ENCODE measurements at regions not wholly inside any gene's neighbourhood (a gene's known extent, or its start where the extent isn't known, plus 50 kb on each side); places are given as distances from the start of the nearest gene placed in this dataset.

GRCh38 chr1:34602907-34603306, 151.9 kb upstream of the GJB5 start:
- no peaks in the 10 kb centered on the region for H3K36me3 Mint-ChIP-seq
- no peaks in the 10 kb centered on the region for H3K4me1 Mint-ChIP-seq
- H3K27ac Mint-ChIP-seq, result no peak overlapping the region
- no peak overlapping the region for H3K4me3 Mint-ChIP-seq
- no peak for DNase-seq
- no peaks in the 10 kb centered on the region for H3K9me3 Mint-ChIP-seq
- peaks cover 17% of the 10 kb centered on the region for H3K27me3 Mint-ChIP-seq

GRCh38 chr1:34603594-34603993, 151.3 kb upstream of the GJB5 start:
- peaks cover 22% of the 10 kb centered on the region for H3K27me3 Mint-ChIP-seq
- no peak for DNase-seq
- no peak overlapping the region for H3K4me3 Mint-ChIP-seq
- H3K36me3 Mint-ChIP-seq, result no peaks in the 10 kb centered on the region
- H3K4me1 Mint-ChIP-seq, result no peaks in the 10 kb centered on the region
- no peak overlapping the region for H3K27ac Mint-ChIP-seq
- no peaks in the 10 kb centered on the region for H3K9me3 Mint-ChIP-seq

DNA sequence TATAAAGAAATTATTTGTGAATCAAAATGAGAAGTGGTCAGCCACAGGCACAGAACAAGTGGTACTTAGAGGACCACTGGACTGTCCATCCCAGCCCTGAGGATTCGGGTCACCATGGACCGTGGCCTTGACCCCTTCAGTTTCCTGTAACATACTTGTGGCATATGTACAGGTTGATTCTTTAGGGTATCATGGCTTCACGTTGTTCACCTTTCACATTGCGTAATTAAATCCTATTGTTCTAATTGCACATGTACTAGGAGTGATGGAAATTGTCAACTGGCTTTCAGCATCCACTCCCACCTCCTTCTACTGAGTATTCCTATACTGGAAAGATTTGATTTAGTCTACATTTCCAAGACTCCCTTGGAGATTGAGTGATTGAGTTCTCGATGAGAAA, 148.3 kb upstream of the GJB5 start:
- Mint-ChIP-seq H3K27me3 (peaks cover 24% of the 10 kb centered on the region), H3K4me3 (no peak overlapping the region), H3K9me3 (no peaks in the 10 kb centered on the region), H3K4me1 (no peaks in the 10 kb centered on the region), H3K36me3 (no peaks in the 10 kb centered on the region), H3K27ac (no peak overlapping the region)
- no peak for DNase-seq

GRCh38 chr1:34610063-34610462, 144.8 kb upstream of the GJB5 start:
- no peak for DNase-seq
- Mint-ChIP-seq H3K4me3 (no peak overlapping the region), H3K4me1 (no peaks in the 10 kb centered on the region), H3K36me3 (no peaks in the 10 kb centered on the region), H3K27ac (no peak overlapping the region), H3K9me3 (no peaks in the 10 kb centered on the region), H3K27me3 (peaks cover 25% of the 10 kb centered on the region)

DNA sequence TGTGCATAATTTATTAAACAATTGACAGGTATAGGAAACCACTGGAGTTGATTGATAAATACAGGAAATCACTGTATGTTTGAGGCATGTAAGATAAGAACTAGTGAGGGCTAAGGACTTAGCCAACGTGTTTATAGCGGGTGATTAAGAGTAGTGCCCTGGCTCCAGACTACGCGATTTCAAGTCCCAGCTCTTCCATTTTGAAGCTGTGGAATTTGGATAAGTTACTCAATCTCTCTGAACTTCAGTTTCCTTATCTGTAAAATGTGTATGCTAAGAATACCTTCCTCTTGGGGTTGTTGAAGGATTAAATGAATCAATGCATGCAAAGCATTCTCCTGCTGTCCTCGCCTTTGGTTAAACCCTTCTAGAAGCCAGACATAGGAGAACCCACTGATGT, 143.3 kb upstream of the GJB5 start:
- no peak for DNase-seq
- Mint-ChIP-seq H3K4me3 (no peak overlapping the region), H3K9me3 (no peaks in the 10 kb centered on the region), H3K27me3 (peaks cover 21% of the 10 kb centered on the region), H3K4me1 (no peaks in the 10 kb centered on the region), H3K27ac (no peak overlapping the region), H3K36me3 (no peaks in the 10 kb centered on the region)

DNA sequence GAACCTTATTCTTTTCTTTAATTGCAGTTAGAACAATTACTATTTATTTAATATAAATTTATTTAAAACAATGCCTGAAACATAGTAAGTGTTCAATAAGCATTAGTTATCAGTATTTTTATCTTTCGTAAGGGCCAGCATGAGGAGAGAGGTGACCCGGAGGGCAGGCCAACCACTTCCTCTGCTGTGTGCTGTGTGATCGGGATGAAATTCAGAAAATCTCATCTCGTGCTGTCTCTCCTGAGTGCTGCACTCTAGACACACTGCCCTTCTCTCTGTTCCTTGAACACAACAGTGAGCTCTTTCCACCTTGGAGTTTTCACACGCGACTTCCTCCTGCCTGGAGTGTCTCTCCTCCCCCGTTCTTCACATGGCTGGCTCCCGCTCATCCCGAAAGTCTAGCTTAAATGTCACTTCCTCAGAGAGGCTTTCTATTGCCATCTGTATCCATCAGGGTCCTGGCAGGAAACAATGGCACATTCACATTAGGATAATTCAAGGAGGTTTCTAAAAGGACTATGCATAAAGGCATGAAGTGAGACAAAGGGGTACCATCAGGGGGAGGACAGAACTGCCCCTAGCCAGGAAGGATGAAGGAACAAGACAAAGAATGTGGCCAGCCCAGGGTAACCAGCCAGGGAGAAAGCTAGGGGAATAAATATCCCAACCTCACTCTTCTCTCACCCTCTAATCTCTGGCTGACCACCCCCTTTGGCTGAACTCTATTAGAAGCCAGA, 142.6 kb upstream of the GJB5 start:
- peaks cover 21% of the 10 kb centered on the region for H3K27me3 Mint-ChIP-seq

GRCh38 chr1:34617321-34618118, 137.3 kb upstream of the GJB5 start:
- Mint-ChIP-seq H3K9me3 (no peaks in the 10 kb centered on the region), H3K4me1 (no peaks in the 10 kb centered on the region), H3K4me3 (no peak overlapping the region), H3K27ac (no peak overlapping the region), H3K36me3 (no peaks in the 10 kb centered on the region), H3K27me3 (peaks cover 7% of the 10 kb centered on the region)
- DNase-seq, result no peak

More for the DNA sequence above, 142.6 kb upstream of the GJB5 start:
- H3K4me1 Mint-ChIP-seq, result no peaks in the 10 kb centered on the region
- no peak for DNase-seq
- no peaks in the 10 kb centered on the region for H3K36me3 Mint-ChIP-seq
- H3K4me3 Mint-ChIP-seq, result no peak overlapping the region
- H3K27ac Mint-ChIP-seq, result no peak overlapping the region
- H3K9me3 Mint-ChIP-seq, result no peaks in the 10 kb centered on the region

DNA sequence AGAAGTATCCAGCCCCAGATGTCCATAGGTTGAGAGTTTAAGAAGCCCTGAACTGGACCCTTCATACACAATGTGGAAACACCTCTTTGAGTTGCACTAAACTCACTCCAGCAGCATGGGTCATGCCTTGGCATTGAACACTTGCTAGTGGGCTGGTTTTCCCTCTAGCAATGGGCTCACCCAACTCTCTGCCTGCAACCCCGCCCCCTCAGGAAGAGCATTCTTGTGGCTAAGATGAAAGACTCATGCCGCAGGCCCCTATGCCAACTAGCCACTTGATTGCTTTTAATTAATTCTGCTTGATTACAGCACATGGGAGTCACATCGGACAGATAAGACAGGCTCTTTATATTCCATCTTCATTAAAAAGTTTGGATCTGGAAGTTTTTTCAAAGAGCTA, 136.5 kb upstream of the GJB5 start:
- Mint-ChIP-seq H3K27me3 (peaks cover 5% of the 10 kb centered on the region), H3K9me3 (no peaks in the 10 kb centered on the region), H3K27ac (no peak overlapping the region), H3K36me3 (no peaks in the 10 kb centered on the region), H3K4me3 (no peak overlapping the region), H3K4me1 (no peaks in the 10 kb centered on the region)
- DNase-seq, result no peak

DNA sequence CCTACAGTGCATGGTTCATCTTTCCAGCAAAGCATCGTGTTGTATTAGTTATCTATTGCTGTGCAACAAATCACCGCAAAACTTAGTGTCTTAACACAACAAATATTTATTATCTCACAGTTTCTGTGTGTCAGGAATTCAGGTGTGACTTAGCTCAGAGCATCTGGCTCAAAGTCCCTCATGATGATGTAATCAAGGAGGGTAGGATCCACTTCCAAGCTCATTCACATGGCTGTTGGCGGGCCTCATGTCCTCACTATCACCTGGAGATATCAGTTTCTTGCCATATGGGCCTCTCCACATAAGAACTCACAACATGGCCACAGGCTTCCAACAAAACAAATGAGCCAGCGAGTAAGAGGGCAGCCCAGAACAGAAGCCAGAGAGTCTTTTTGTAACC, 135.6 kb upstream of the GJB5 start:
- no peak for DNase-seq
- H3K9me3 Mint-ChIP-seq, result no peaks in the 10 kb centered on the region
- H3K27me3 Mint-ChIP-seq, result peaks cover 8% of the 10 kb centered on the region
- H3K36me3 Mint-ChIP-seq, result no peaks in the 10 kb centered on the region
- no peak overlapping the region for H3K4me3 Mint-ChIP-seq
- H3K4me1 Mint-ChIP-seq, result no peaks in the 10 kb centered on the region
- H3K27ac Mint-ChIP-seq, result no peak overlapping the region

- H3K4me3 Mint-ChIP-seq, result no peak overlapping the region
- no peak for DNase-seq
- no peaks in the 10 kb centered on the region for H3K36me3 Mint-ChIP-seq
- no peaks in the 10 kb centered on the region for H3K4me1 Mint-ChIP-seq
- H3K27ac Mint-ChIP-seq, result no peak overlapping the region
- H3K27me3 Mint-ChIP-seq, result peaks cover 12% of the 10 kb centered on the region
- no peaks in the 10 kb centered on the region for H3K9me3 Mint-ChIP-seq
These were observed 132.9 kb upstream of the GJB5 start for GRCh38 chr1:34621916-34622315.

- Mint-ChIP-seq H3K36me3 (no peaks in the 10 kb centered on the region), H3K4me3 (no peak overlapping the region), H3K9me3 (no peaks in the 10 kb centered on the region), H3K27ac (no peak overlapping the region), H3K27me3 (peaks cover 8% of the 10 kb centered on the region), H3K4me1 (no peaks in the 10 kb centered on the region)
- DNase-seq, result no peak
These were observed 129.3 kb upstream of the GJB5 start for GRCh38 chr1:34625521-34626015.

DNA sequence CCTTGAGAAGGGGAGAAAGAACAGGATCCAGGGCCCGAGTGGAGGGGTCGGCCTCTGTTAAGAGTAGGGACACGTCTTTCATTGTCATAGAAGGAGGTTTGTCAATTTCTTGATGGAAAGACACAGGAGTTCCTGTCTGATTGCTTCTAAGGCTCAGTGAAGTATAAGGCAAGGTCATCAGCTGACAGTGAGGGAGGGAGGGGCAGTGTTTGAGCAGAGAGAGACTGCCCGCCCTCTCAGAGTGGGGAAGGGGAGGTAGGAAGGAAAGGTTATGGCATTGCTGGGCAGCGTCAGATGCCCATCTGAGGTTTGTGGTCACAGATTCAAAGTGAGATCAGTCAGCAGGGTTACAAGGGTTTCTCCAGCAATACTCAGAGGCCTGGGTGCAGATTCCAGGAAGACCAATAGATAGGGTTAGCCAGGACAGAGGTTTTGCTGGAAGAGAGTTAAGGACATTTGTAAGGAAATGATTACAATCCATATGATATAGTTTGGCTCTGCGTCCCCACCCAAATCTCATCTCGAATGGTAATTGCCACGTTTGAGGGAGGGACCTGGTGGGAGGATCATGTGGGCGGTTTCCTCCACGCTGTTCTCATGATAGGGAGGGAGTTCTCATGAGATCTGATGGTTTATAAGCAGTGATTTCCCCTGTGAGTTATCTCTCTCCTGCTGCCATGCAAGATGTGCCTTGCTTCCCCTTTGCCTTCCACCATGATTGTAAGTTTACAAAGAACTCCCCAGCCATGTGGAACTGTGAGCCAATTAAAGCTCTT, 127.2 kb upstream of the GJB5 start:
- H3K4me1 Mint-ChIP-seq, result no peaks in the 10 kb centered on the region
- no peaks in the 10 kb centered on the region for H3K36me3 Mint-ChIP-seq
- H3K27ac Mint-ChIP-seq, result no peak overlapping the region
- H3K27me3 Mint-ChIP-seq, result peaks cover 7% of the 10 kb centered on the region
- H3K4me3 Mint-ChIP-seq, result no peak overlapping the region
- no peak for DNase-seq
- no peaks in the 10 kb centered on the region for H3K9me3 Mint-ChIP-seq

GRCh38 chr1:34631126-34631525, 123.7 kb upstream of the GJB5 start:
- no peak overlapping the region for H3K27ac Mint-ChIP-seq
- DNase-seq, result no peak
- H3K27me3 Mint-ChIP-seq, result peaks cover 5% of the 10 kb centered on the region
- H3K9me3 Mint-ChIP-seq, result no peaks in the 10 kb centered on the region
- no peaks in the 10 kb centered on the region for H3K36me3 Mint-ChIP-seq
- no peak overlapping the region for H3K4me3 Mint-ChIP-seq
- no peaks in the 10 kb centered on the region for H3K4me1 Mint-ChIP-seq

DNA sequence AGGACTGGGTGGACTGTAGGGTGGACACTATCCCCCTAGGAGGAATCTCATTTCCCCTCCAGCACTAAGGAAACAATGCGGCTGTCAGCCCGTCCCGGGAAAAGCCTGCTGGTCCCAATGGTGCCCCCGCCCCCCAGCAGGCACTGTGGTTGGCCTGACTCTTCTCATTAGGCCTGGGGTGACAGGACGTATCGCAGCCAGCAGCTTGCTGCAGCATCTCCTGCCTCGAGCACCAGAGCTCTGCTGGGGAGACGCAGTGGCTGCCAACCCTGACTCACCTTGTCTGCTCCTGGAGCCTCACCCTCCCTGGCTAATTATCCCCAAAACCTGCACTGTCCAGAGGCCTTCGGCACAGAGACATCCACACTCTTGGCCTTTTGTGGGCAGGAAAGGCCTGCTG, 115.1 kb upstream of the GJB5 start:
- H3K9me3 Mint-ChIP-seq, result no peaks in the 10 kb centered on the region
- no peaks in the 10 kb centered on the region for H3K36me3 Mint-ChIP-seq
- H3K4me3 Mint-ChIP-seq, result no peak overlapping the region
- no peaks in the 10 kb centered on the region for H3K4me1 Mint-ChIP-seq
- no peak overlapping the region for H3K27ac Mint-ChIP-seq
- DNase-seq, result no peak
- H3K27me3 Mint-ChIP-seq, result peaks cover 19% of the 10 kb centered on the region

GRCh38 chr1:34640654-34641401, 114.0 kb upstream of the GJB5 start:
- no peak overlapping the region for H3K4me3 Mint-ChIP-seq

More at GRCh38 chr1:34640654-34641401, 114.0 kb upstream of the GJB5 start:
- Mint-ChIP-seq H3K36me3 (no peaks in the 10 kb centered on the region), H3K9me3 (no peaks in the 10 kb centered on the region), H3K27ac (no peak overlapping the region), H3K27me3 (peaks cover 29% of the 10 kb centered on the region), H3K4me1 (no peaks in the 10 kb centered on the region)
- DNase-seq, result no peak

Measured in activated naive CD8-positive, alpha-beta T cell treated with anti-CD3 and anti-CD28 coated beads for 36 hours (primary cell).